KMS-11 (cell line): ENCODE measurements at regions not wholly inside any gene's neighbourhood (a gene's known extent, or its start where the extent isn't known, plus 50 kb on each side); places are given as distances from the start of the nearest gene placed in this dataset.

ENCODE experiments used
- H2AFZ ChIP-seq: fragments of 200-600 bp; sonication (generic); 2 replicates; pipeline ENCODE4 v1.6.1; 2016; ENCODE audit warnings: antibody characterized with exemption, mixed run types, low read depth
- H3K27ac ChIP-seq: fragments of 200-600 bp; sonication (generic); 2 replicates; pipeline ENCODE4 v1.6.1; 2016; ENCODE audit warnings: mild to moderate bottlenecking, mixed run types
- H3K27me3 ChIP-seq: fragments of 200-600 bp; sonication (generic); 2 replicates; pipeline ENCODE4 v1.6.1; 2017; ENCODE audit warnings: mild to moderate bottlenecking, low read depth, mixed run types, moderate library complexity; ENCODE audit not compliant: insufficient read depth
- H3K36me3 ChIP-seq: fragments of 200-600 bp; sonication (generic); 2 replicates; pipeline ENCODE4 v1.6.1; 2017; ENCODE audit warnings: mild to moderate bottlenecking, mixed run types; ENCODE audit not compliant: insufficient read depth
- H3K4me1 ChIP-seq: fragments of 200-600 bp; sonication (generic); 2 replicates; pipeline ENCODE4 v1.6.1; 2016; ENCODE audit warnings: mild to moderate bottlenecking, low read depth, mixed run types; ENCODE audit not compliant: poor library complexity, severe bottlenecking
- H3K4me2 ChIP-seq: fragments of 200-600 bp; sonication (generic); 2 replicates; pipeline ENCODE4 v1.7.0; 2016; ENCODE audit warnings: mild to moderate bottlenecking, mixed run types
- H3K4me3 ChIP-seq: fragments of 200-600 bp; sonication (generic); IDR thresholded peaks from 2 replicates; pipeline ENCODE4 v1.6.1; 2017; ENCODE audit warnings: low read depth, low read length, mixed read lengths; ENCODE audit not compliant: insufficient read depth
- H3K79me2 ChIP-seq: fragments of 200-600 bp; sonication (generic); 2 replicates; pipeline ENCODE4 v1.6.1; 2016; ENCODE audit warnings: low read depth, mixed run types; ENCODE audit not compliant: insufficient read depth
- H3K9ac ChIP-seq: fragments of 200-600 bp; sonication (generic); 2 replicates; pipeline ENCODE4 v1.6.1; 2016; ENCODE audit warnings: mild to moderate bottlenecking, mixed run types
- H4K20me1 ChIP-seq: fragments of 200-600 bp; sonication (generic); 2 replicates; pipeline ENCODE4 v1.6.1; 2016; ENCODE audit warnings: mild to moderate bottlenecking, mixed run types; ENCODE audit not compliant: insufficient read depth
- CTCF ChIP-seq: fragments of 200-600 bp; sonication (generic); conservative IDR thresholded peaks from 2 replicates; pipeline ENCODE4 v1.6.1; 2017; ENCODE audit warnings: low read depth, mild to moderate bottlenecking, antibody characterized with exemption, low read length, moderate library complexity, mixed read lengths

DNA sequence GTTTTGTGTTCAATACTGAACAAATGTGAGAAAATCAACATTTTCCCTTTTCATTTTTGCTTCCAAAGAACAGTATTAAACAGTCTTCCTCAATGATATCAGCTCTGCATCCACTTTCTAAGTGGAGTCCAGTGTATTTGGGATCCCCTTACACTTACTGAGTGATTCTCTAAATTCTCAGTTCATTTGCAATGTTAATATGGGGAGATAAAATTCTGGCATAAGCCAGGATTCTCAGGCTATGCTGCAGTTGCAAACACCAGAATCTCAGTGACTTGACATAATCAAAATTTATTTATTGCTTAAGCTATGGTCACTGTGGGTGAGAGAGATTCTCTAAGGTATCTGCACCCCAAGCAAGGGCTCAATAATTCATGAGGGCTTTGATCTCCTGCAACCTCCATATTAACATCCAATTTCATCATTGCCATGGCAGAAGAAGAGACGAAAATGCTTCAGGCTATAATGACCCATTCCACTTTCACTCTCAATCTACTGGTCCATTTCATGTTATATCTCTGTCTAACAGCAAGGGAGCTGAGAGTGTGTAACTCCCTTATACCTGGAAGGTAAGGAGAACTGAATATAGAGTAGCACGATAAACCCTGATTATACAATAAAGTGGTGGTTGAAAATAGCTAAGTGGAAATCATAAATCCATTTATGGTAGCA, 64.1 kb upstream of the CARD18 start:
- Histone ChIP-seq H3K27me3 (no peaks in the 10 kb centered on the region), H3K36me3 (no peaks in the 10 kb centered on the region), H3K4me3 (no peak overlapping the region), H3K9ac (no peak overlapping the region), H2AFZ (no peak overlapping the region), H3K4me2 (no peak overlapping the region), H3K79me2 (no peaks in the 10 kb centered on the region), H3K27ac (no peak overlapping the region), H4K20me1 (no peaks in the 10 kb centered on the region), H3K4me1 (no peaks in the 10 kb centered on the region)
- TF ChIP-seq CTCF = no peak

DNA sequence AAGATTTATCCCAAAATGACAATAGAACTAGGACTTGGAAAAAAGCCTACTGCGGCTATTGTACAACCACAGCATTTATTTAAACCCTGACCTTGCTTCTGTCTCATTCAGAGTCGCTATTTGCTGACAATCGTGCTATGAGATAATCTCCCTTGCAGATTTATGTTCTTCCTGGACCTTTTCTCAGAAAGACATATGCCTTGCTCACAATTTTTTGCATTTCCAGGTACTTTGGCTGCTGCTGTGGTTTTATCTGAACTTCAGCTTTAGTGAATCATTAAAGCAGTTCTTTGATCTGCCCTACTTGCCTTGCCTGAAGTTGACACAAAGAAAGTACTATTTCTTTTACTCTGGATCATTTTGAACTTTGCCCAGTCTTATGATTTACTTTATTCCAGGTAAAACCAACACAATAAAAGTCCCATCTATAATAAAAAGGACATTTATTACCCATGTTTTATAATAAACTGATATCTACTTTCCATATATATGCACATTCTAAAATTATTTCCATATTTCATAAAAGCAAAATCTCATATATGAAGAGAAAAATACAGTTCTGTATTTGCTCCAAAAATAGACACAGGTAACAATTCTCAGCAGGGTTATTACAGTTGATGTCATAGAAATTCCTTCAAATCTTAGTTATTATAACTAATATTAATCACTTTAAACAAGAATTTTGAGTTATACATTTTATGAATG, 63.4 kb upstream of the CARD18 start:
- Histone ChIP-seq H3K4me2 (no peak overlapping the region), H3K9ac (no peak overlapping the region), H3K27me3 (no peaks in the 10 kb centered on the region), H3K4me3 (no peak overlapping the region), H3K36me3 (no peaks in the 10 kb centered on the region), H4K20me1 (no peaks in the 10 kb centered on the region), H3K79me2 (no peaks in the 10 kb centered on the region), H3K27ac (no peak overlapping the region), H2AFZ (no peak overlapping the region), H3K4me1 (no peaks in the 10 kb centered on the region)
- no peak for TF ChIP-seq CTCF

DNA sequence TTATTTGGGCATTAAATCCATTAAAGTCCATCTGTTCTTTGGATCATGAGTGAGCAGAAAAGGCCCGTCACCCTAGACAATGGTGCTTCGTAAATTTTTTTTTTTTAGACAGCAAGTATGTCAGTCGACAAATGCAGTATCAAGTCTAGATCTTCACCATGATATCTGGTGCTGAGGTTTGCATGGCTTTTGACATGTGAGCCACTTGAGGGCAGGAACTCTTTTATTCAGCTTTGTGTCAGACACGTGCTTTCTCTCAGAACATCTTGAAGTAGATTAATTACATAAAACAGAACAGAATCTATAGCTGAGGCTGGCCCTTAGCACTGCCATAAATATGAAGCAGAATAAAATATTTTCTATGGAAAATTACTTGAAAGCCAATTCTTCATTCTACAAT, 62.9 kb upstream of the CARD18 start:
- no peaks in the 10 kb centered on the region for H3K4me1 ChIP-seq
- no peak for TF ChIP-seq CTCF
- H2AFZ ChIP-seq = no peak overlapping the region
- no peaks in the 10 kb centered on the region for H3K36me3 ChIP-seq
- no peaks in the 10 kb centered on the region for H3K79me2 ChIP-seq
- no peaks in the 10 kb centered on the region for H3K27me3 ChIP-seq
- no peaks in the 10 kb centered on the region for H4K20me1 ChIP-seq
- no peak overlapping the region for H3K27ac ChIP-seq
- no peak overlapping the region for H3K4me3 ChIP-seq
- H3K4me2 ChIP-seq = no peak overlapping the region
- H3K9ac ChIP-seq = no peak overlapping the region

DNA sequence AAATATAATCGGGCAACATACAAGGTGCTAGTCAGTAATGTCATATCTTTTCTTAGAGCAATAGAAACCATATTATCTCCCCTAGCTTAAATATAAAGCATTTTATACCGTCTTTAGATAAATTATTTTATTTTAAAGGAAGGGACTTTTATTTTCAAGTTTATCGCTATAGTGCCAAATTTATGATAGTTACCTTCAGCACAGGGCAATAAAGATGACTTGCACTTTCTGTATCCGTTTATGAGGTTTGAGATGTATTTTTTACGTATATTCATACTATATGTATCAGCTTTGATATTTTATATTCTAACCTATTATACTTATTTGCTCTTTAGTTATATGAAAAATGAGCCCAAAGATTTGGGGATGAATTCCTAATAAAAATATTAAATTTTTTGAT, 61.6 kb upstream of the CARD18 start:
- Histone ChIP-seq H3K79me2 (no peaks in the 10 kb centered on the region), H4K20me1 (no peaks in the 10 kb centered on the region), H3K27ac (no peak overlapping the region), H3K4me1 (no peaks in the 10 kb centered on the region), H3K4me3 (no peak overlapping the region), H3K36me3 (no peaks in the 10 kb centered on the region), H3K27me3 (no peaks in the 10 kb centered on the region), H3K9ac (no peak overlapping the region), H2AFZ (no peak overlapping the region), H3K4me2 (no peak overlapping the region)
- TF ChIP-seq CTCF = no peak
